Vagina (tissue), 2 donors: ENCODE measurements at regions not wholly inside any gene's neighbourhood (a gene's known extent, or its start where the extent isn't known, plus 50 kb on each side); places are given as distances from the start of the nearest gene placed in this dataset.

Source experiments
- CTCF ChIP-seq, 3 experiments: fragments of 450-650 bp in 2 of 3; fragments of 200-600 bp in 1 of 3; sonication (generic) in 1 of 3; IDR thresholded peaks; one replicate each; pipeline ENCODE4 v1.5.1; 2017 to 2019; ENCODE audit warnings: antibody characterized with exemption in 3 of 3, mild to moderate bottlenecking in 2 of 3, moderate library complexity in 2 of 3
- POLR2AphosphoS5 ChIP-seq, 2 donors: sonication (generic); formaldehyde crosslinking; IDR thresholded peaks; one replicate each; pipeline ENCODE4 v1.9.0; 2017; ENCODE audit warnings: antibody characterized with exemption in 2 of 2, mild to moderate bottlenecking in 2 of 2, low read depth in 1 of 2; ENCODE audit not compliant: insufficient read depth in 1 of 2

DNA sequence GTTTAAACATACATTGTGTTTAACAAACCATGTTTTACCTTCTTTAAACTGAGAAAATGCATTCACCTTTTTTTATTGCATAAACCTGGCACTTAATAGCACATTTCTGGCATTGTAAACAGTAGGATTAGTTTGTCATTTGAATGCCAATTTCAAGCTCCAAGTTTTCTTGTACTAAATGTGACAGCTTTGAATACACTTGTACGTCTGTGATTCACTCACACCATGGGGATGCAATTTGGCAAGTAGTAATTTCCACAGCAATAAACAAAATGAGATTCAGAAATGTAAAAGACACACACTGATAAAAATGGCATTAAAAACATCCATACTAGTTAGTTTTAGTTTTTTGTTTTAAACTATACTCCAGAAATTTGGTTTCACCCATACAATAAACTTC lies 598.9 kb downstream of the SI start:
- TF ChIP-seq CTCF (IDR thresholded peaks at IDR 0.05): no peak
- no peak for TF ChIP-seq POLR2AphosphoS5 (IDR thresholded peaks at IDR 0.05; ENCODE audit: insufficient read depth in 1 of 2, low read depth in 1 of 2)
